ENCODE measurements at regions not wholly inside any gene's neighbourhood (a gene's known extent, or its start where the extent isn't known, plus 50 kb on each side); places are given as distances from the start of the nearest gene placed in this dataset.

GRCh38 chr12:84779169-84779568, 133.4 kb downstream of the SLC6A15 start:
- Histone ChIP-seq H3K27me3 (ENCODE audit: control insufficient read depth in 2 of 2, insufficient read depth in 2 of 2, low read length in 2 of 2) (no peaks in the 10 kb centered on the region), H3K27ac (ENCODE audit: low read depth in 1 of 2, low read length in 2 of 2) (no peak overlapping the region), H3K9ac (ENCODE audit: insufficient read depth, low read length, poor library complexity, severe bottlenecking) (no peak overlapping the region), H3K79me2 (ENCODE audit: insufficient read depth, low read length) (no peaks in the 10 kb centered on the region), H3K9me3 (replicated peaks in 1 of 2; ENCODE audit: control insufficient read depth in 1 of 2, insufficient read depth in 1 of 2, low read length in 2 of 2) (no peaks in the 10 kb centered on the region), H3K36me3 (replicated peaks in 1 of 2; ENCODE audit: control insufficient read depth in 1 of 2, insufficient read depth in 2 of 2, low read length in 2 of 2) (no peaks in the 10 kb centered on the region), H4K20me1 (ENCODE audit: insufficient read depth, low read length) (no peaks in the 10 kb centered on the region), H3K4me1 (ENCODE audit: control insufficient read depth in 1 of 2, insufficient read depth in 2 of 2, low read length in 2 of 2) (no peaks in the 10 kb centered on the region), H3K4me3 (replicated peaks in 1 of 3; ENCODE audit: low read depth in 2 of 3, low read length in 3 of 3) (no peak overlapping the region), H2AFZ (ENCODE audit: insufficient read depth, low read depth, low read length, poor library complexity, severe bottlenecking) (no peak overlapping the region), H3K4me2 (replicated peaks; ENCODE audit: extremely low read depth, low read length, poor library complexity, severe bottlenecking) (no peak overlapping the region)
- 83% methylated on average over 3 of the region's 5 CpGs for WGBS (ENCODE audit: insufficient coverage)
- intact Hi-C loops (cut with micrococcal nuclease): no loop called here
- Mint-ChIP-seq H3K9me3 (no peaks in the 10 kb centered on the region), H3K27ac (no peak overlapping the region), H3K27me3 (ENCODE audit: low read depth in 3 of 3) (peaks cover 0 to 4% (median 0%) of the 10 kb centered on the region in 3 donors), H3K4me3 (no peak overlapping the region), H3K36me3 (no peaks in the 10 kb centered on the region), H3K4me1 (no peaks in the 10 kb centered on the region)
- TF ChIP-seq CTCF (IDR thresholded peaks at IDR 0.05): no peak
- DNase-seq: no peak

GRCh38 chr12:84772281-84772680, 140.3 kb downstream of the SLC6A15 start:
- Mint-ChIP-seq H3K27me3 (ENCODE audit: low read depth in 3 of 3) (no peaks in the 10 kb centered on the region), H3K4me3 (no peak overlapping the region), H3K9me3 (no peaks in the 10 kb centered on the region), H3K36me3 (no peaks in the 10 kb centered on the region), H3K4me1 (no peaks in the 10 kb centered on the region), H3K27ac (no peak overlapping the region)
- Histone ChIP-seq H3K27ac (ENCODE audit: low read depth in 1 of 2, low read length in 2 of 2) (no peak overlapping the region), H2AFZ (ENCODE audit: insufficient read depth, low read depth, low read length, poor library complexity, severe bottlenecking) (no peak overlapping the region), H3K9ac (ENCODE audit: insufficient read depth, low read length, poor library complexity, severe bottlenecking) (no peak overlapping the region), H3K27me3 (ENCODE audit: control insufficient read depth in 2 of 2, insufficient read depth in 2 of 2, low read length in 2 of 2) (no peaks in the 10 kb centered on the region), H3K4me2 (replicated peaks; ENCODE audit: extremely low read depth, low read length, poor library complexity, severe bottlenecking) (no peak overlapping the region), H3K36me3 (replicated peaks in 1 of 2; ENCODE audit: control insufficient read depth in 1 of 2, insufficient read depth in 2 of 2, low read length in 2 of 2) (no peaks in the 10 kb centered on the region), H4K20me1 (ENCODE audit: insufficient read depth, low read length) (no peaks in the 10 kb centered on the region), H3K4me1 (ENCODE audit: control insufficient read depth in 1 of 2, insufficient read depth in 2 of 2, low read length in 2 of 2) (no peaks in the 10 kb centered on the region), H3K9me3 (replicated peaks in 1 of 2; ENCODE audit: control insufficient read depth in 1 of 2, insufficient read depth in 1 of 2, low read length in 2 of 2) (no peaks in the 10 kb centered on the region), H3K79me2 (ENCODE audit: insufficient read depth, low read length) (no peaks in the 10 kb centered on the region), H3K4me3 (replicated peaks in 1 of 3; ENCODE audit: low read depth in 2 of 3, low read length in 3 of 3) (no peak overlapping the region)
- DNase-seq: no peak
- 55% methylated on average over 2 of the region's 2 CpGs for WGBS (ENCODE audit: insufficient coverage)
- TF ChIP-seq CTCF (IDR thresholded peaks at IDR 0.05): no peak
- intact Hi-C loops (cut with micrococcal nuclease): no loop called here

Measured in CD14-positive monocyte (primary cell).